Keratinocyte (primary cell): ENCODE measurements at regions not wholly inside any gene's neighbourhood (a gene's known extent, or its start where the extent isn't known, plus 50 kb on each side); places are given as distances from the start of the nearest gene placed in this dataset.

Experiments used
- DNase-seq: peaks from one replicate; pipeline ENCODE4 v3.0.0-alpha.2; 2011; ENCODE audit warnings: low read depth, missing footprints, low spot score
- FAIRE-seq: peaks from 2 replicates; lab custom pipeline; 2011; peaks lifted over from hg19 to GRCh38; lab: Jason Lieb, UNC
- H2AFZ ChIP-seq: 2 replicates; pipeline ENCODE4 v1.6.0; 2012; ENCODE audit warnings: low read length, control low read depth, inconsistent platforms; ENCODE audit not compliant: control insufficient read depth
- H3K27ac ChIP-seq: 2 replicates; pipeline ENCODE4 v1.5.1; 2011; ENCODE audit warnings: low read length; ENCODE audit not compliant: control insufficient read depth, insufficient read depth
- H3K27me3 ChIP-seq: 3 replicates; pipeline ENCODE4 v1.6.0; 2011; ENCODE audit warnings: low read length; ENCODE audit not compliant: control insufficient read depth, insufficient read depth; ENCODE audit errors: extremely low read depth
- H3K36me3 ChIP-seq, 2 experiments: 2 replicates in 1 of 2; 3 replicates in 1 of 2; pipeline ENCODE4 v1.5.1; 2011; ENCODE audit warnings: low read length in 2 of 2, mild to moderate bottlenecking in 1 of 2; ENCODE audit not compliant: control insufficient read depth in 2 of 2, insufficient read depth in 2 of 2; ENCODE audit errors: extremely low read depth in 1 of 2
- H3K4me1 ChIP-seq: 3 replicates; pipeline ENCODE4 v1.5.1; 2011; ENCODE audit warnings: low read length; ENCODE audit not compliant: control insufficient read depth, insufficient read depth; ENCODE audit errors: extremely low read depth
- H3K4me2 ChIP-seq: 3 replicates; pipeline ENCODE4 v1.6.0; 2011; ENCODE audit warnings: low read depth, low read length; ENCODE audit not compliant: control insufficient read depth, insufficient read depth; ENCODE audit errors: extremely low read depth
- H3K4me3 ChIP-seq, 3 experiments: fragments of 200-600 bp in 1 of 3; sonication (generic) in 1 of 3; 2 replicates in 2 of 3; 3 replicates in 1 of 3; pipeline ENCODE4 v1.5.1; 2011 to 2016; ENCODE audit warnings: low read length in 3 of 3, mild to moderate bottlenecking in 3 of 3, control low read depth in 2 of 3, inconsistent platforms in 1 of 3, low read depth in 1 of 3, mixed read lengths in 1 of 3, mixed run types in 1 of 3, moderate library complexity in 1 of 3; ENCODE audit not compliant: control insufficient read depth in 2 of 3, insufficient read depth in 2 of 3; ENCODE audit errors: extremely low read depth in 1 of 3
- H3K79me2 ChIP-seq: 2 replicates; pipeline ENCODE4 v1.6.0; 2012; ENCODE audit warnings: low read length; ENCODE audit not compliant: control insufficient read depth, insufficient read depth
- H3K9ac ChIP-seq: 3 replicates; pipeline ENCODE4 v1.6.0; 2011; ENCODE audit warnings: low read length; ENCODE audit not compliant: control insufficient read depth, insufficient read depth; ENCODE audit errors: extremely low read depth
- H3K9me1 ChIP-seq: 3 replicates; pipeline ENCODE4 v1.6.0; 2011; ENCODE audit warnings: low read length; ENCODE audit not compliant: control insufficient read depth, insufficient read depth; ENCODE audit errors: extremely low read depth
- H3K9me3 ChIP-seq: 2 replicates; pipeline ENCODE4 v1.5.1; 2012; ENCODE audit warnings: low read depth, low read length; ENCODE audit not compliant: control insufficient read depth
- H4K20me1 ChIP-seq: 3 replicates; pipeline ENCODE4 v1.6.0; 2011; ENCODE audit warnings: low read length; ENCODE audit not compliant: control insufficient read depth, insufficient read depth; ENCODE audit errors: extremely low read depth
- CTCF ChIP-seq, 3 experiments: IDR thresholded peaks in 1 of 3; conservative IDR thresholded peaks in 1 of 3; optimal IDR thresholded peaks in 1 of 3; 2 replicates in 2 of 3; 3 replicates in 1 of 3; pipeline versions ENCODE3 to v1.5.1; 2011; ENCODE audit warnings: low read length in 3 of 3, mild to moderate bottlenecking in 3 of 3, moderate library complexity in 2 of 3, control low read depth in 1 of 3, inconsistent platforms in 1 of 3; ENCODE audit not compliant: insufficient read depth in 2 of 3; ENCODE audit errors: extremely low read depth in 1 of 3
- EZH2 ChIP-seq: IDR thresholded peaks from one replicate; pipeline ENCODE4 v1.6.1; 2012; ENCODE audit warnings: inconsistent platforms, mild to moderate bottlenecking, low read length, moderate library complexity
- dilution Hi-C: fragments of 300-500 bp; cut with MboI; formaldehyde crosslinking; loops from one replicate; pipeline ENCODE4 v1.7.0; 2020; ENCODE audit warnings: low sequenced_read_pairs; ENCODE audit not compliant: extremely low pct_ligation_motif_present

GRCh38 chr13:50611117-50611781 is 232.2 kb downstream of the DLEU7 start:
- Histone ChIP-seq H3K9me1 (no peaks in the 10 kb centered on the region), H3K4me3 (no peak overlapping the region), H2AFZ (no peak overlapping the region), H3K4me2 (no peak overlapping the region), H3K27me3 (peaks cover 13% of the 10 kb centered on the region), H3K79me2 (no peaks in the 10 kb centered on the region), H3K27ac (no peak overlapping the region), H3K9me3 (no peaks in the 10 kb centered on the region), H3K36me3 (no peaks in the 10 kb centered on the region), H3K9ac (no peak overlapping the region), H4K20me1 (no peaks in the 10 kb centered on the region), H3K4me1 (no peaks in the 10 kb centered on the region)
- TF ChIP-seq CTCF (optimal IDR thresholded peaks at IDR 0.05 in 1 of 3, IDR thresholded peaks at IDR 0.05 in 1 of 3, conservative IDR thresholded peaks at IDR 0.05 in 1 of 3; ENCODE audit: extremely low read depth in 1 of 3, insufficient read depth in 2 of 3, low read length in 3 of 3) (no peak), EZH2 (no peak)
- DNase-seq (no peak), FAIRE-seq (no peak)
- dilution Hi-C loops = no loop called here

GRCh38 chr13:50612717-50613116 is 230.8 kb downstream of the DLEU7 start:
- H3K4me3 ChIP-seq = no peak overlapping the region
- H3K4me2 ChIP-seq = no peak overlapping the region
- no peak overlapping the region for H3K27ac ChIP-seq
- dilution Hi-C loops = no loop called here
- no peaks in the 10 kb centered on the region for H3K79me2 ChIP-seq
- TF ChIP-seq EZH2 (no peak), CTCF (optimal IDR thresholded peaks at IDR 0.05 in 1 of 3, IDR thresholded peaks at IDR 0.05 in 1 of 3, conservative IDR thresholded peaks at IDR 0.05 in 1 of 3; ENCODE audit: extremely low read depth in 1 of 3, insufficient read depth in 2 of 3, low read length in 3 of 3) (no peak)
- H3K4me1 ChIP-seq = peaks cover 6% of the 10 kb centered on the region
- H3K9me3 ChIP-seq = no peaks in the 10 kb centered on the region
- peaks cover 13% of the 10 kb centered on the region for H3K27me3 ChIP-seq
- no peak overlapping the region for H2AFZ ChIP-seq
- H3K9ac ChIP-seq = no peak overlapping the region
- no peaks in the 10 kb centered on the region for H4K20me1 ChIP-seq
- H3K9me1 ChIP-seq = no peaks in the 10 kb centered on the region
- FAIRE-seq (no peak), DNase-seq (no peak)
- H3K36me3 ChIP-seq = no peaks in the 10 kb centered on the region
